B cell (primary cell): ENCODE measurements at regions not wholly inside any gene's neighbourhood (a gene's known extent, or its start where the extent isn't known, plus 50 kb on each side); places are given as distances from the start of the nearest gene placed in this dataset.
"Not testable (repeated sequence)": the region's sequence is repeated elsewhere in the genome, so short reads cannot be mapped to it uniquely, and the experiment has no call there.

Experiments
- EZH2 ChIP-seq: IDR thresholded peaks from 2 replicates; pipeline ENCODE4 v1.6.1; 2012; ENCODE audit warnings: borderline replicate concordance, low read depth, mild to moderate bottlenecking, moderate library complexity, low read length; ENCODE audit not compliant: insufficient read depth, poor library complexity, severe bottlenecking
- TF ChIP-seq, protein P1 (sequence below): fragments of 200-600 bp; IDR thresholded peaks from one replicate; pipeline ENCODE4 v1.8.0; 2022; ENCODE audit warnings: antibody characterized with exemption, mild to moderate bottlenecking

DNA sequence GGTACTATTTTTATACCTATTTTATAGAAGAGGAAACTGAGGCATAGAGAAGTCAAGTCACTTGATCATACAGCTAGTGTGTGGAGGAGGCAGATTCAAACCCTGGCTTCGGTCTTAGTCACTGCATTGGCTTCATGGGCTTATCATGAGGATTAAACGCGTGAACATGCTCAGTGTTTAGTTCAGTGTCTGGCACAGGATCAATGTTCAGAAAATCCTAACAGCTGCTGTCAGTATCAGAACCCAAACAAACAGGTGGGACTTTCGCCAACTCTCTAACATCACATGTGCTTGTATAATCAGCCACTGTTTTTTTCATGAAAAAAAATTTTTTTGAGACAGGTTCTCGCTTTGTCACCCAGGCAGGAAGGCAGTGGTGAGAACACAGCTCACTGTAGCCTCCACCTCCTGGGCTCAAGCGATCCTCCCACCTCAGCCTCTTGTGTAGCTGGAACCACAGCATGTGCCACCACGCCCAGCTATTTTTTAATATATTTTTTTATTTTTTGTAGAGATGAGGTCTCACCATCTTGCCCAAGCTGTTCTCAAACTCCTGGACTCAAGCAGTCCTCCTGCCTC, 207.2 kb downstream of the NPIPA7 start:
- TF ChIP-seq, protein P1, sequence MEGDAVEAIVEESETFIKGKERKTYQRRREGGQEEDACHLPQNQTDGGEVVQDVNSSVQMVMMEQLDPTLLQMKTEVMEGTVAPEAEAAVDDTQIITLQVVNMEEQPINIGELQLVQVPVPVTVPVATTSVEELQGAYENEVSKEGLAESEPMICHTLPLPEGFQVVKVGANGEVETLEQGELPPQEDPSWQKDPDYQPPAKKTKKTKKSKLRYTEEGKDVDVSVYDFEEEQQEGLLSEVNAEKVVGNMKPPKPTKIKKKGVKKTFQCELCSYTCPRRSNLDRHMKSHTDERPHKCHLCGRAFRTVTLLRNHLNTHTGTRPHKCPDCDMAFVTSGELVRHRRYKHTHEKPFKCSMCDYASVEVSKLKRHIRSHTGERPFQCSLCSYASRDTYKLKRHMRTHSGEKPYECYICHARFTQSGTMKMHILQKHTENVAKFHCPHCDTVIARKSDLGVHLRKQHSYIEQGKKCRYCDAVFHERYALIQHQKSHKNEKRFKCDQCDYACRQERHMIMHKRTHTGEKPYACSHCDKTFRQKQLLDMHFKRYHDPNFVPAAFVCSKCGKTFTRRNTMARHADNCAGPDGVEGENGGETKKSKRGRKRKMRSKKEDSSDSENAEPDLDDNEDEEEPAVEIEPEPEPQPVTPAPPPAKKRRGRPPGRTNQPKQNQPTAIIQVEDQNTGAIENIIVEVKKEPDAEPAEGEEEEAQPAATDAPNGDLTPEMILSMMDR: not testable (repeated sequence)
- TF ChIP-seq EZH2: not testable (repeated sequence)
